ENCODE measurements at regions not wholly inside any gene's neighbourhood (a gene's known extent, or its start where the extent isn't known, plus 50 kb on each side); places are given as distances from the start of the nearest gene placed in this dataset.
A peak's percentile ranks its signal among the peaks of the same experiment; 100 is the strongest.

DNA sequence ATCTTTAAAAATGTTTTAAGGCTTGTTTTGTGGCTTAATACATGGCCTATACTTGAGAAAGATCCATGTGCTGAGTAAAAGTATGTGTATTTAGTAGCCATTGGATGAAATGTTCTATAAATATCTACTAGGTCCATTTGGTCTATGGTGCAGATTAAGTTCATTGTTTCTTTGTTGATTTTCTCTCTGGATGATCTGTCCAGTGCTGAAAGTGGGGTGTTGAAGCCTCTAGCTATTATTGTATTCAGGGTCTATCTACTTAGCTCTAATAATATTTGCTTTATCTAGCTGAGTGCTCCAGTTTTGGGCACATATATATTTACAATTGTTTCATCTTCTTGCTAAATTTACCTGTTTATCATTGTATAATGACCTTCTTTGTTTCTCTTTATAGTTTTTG lies 272.2 kb upstream of the NR4A3 start:
- DNase-seq = no peak

DNA sequence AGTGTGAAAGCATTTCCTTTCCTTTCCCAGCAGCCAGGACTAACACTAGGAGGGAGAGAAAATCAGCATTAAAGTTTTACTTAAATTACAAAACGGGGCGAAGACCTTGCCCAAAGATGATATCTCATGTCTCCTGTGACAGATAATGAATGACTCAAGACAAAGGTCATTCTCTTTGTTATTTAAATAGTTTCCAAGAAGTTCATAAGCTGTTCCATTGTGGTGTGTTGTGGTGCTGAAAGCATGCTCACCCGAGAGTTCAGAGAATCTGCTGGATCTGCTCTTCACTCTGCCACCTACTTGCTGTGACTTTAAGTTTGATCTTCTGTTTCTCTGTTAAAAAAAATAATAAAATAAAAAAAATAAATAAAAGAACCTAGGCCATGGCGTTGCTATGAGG lies 265.9 kb upstream of the NR4A3 start:
- no peak for DNase-seq

DNA sequence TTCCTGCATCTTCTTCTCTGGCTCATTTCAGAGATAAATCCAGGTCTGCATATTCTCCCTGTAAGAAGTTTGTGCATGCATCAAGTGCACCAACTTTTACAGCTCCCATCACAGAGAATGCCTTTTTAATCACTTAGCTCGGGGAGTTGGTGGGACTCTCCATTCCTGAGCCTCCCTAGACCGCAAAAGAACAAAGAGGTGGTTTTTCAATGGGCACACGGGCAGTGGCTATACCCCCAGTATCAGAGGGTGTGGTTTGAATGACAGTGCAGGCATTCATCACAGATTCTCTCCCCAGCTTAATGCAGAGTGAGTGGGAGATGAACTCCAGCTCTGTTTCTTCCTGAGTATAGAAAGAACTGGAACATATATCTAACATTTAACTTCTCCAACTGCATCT lies 264.7 kb upstream of the NR4A3 start:
- no peak for DNase-seq

DNA sequence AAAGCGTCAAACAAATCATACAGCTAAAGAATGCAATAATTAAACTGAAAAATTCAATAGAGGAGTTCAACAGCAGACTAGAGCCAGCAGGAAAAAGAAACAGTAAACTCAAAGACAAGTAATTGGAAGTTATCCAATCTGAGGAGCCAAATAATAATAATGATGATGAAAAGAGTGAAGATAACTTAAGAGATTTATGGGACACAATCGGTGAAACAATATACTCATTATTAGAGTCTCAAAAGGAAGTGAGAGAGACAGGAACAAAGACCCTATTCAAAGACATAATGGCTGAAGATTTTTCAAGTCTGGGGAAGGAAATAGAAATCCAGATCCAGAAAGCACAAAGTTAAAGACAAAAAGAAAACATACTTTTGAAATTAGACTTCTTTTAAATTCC lies 263.9 kb upstream of the NR4A3 start:
- DNase-seq = no peak

DNA sequence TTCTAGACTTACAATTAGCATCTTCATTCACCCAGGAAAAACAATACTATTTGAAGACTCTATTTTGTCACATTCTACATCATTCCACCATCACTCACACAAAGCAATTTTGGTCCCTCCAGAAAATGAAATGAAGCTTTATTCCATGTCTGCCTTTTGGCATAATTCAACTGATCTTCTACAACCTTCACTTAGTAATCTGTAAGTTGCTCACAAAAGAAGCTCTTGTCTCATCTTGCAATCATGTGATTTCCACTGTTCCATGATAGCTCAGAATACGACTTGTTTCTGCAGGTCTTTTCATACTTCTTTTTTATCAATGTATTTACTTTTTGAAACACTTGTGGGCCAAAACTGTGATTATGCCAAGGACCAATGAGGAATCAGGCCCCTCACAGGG lies 261.9 kb upstream of the NR4A3 start:
- no peak for DNase-seq

- DNase-seq = no peak
These were observed 261.1 kb upstream of the NR4A3 start for GRCh38 chr9:99560561-99560960.

DNA sequence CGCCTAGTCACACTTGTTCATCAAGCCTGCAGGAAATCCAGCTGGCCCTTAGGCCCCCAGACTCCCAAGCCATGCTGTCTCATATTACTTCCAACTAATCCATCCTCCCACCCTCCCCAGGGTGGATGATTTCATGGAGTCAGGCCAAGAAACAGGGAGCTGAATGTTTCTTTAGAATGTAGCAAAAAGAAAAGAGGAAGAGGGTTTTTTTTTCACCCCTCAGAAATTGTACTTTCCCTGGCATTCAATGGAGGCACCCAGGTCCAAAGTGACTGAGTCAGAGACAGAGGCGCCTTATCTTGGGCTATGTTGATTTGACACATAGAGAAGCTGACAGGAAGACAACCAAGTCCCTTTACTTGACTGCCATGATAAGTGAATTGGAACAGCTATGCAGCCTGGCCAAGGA lies 260.2 kb upstream of the NR4A3 start:
- DNase-seq = peak; percentile 11

DNA sequence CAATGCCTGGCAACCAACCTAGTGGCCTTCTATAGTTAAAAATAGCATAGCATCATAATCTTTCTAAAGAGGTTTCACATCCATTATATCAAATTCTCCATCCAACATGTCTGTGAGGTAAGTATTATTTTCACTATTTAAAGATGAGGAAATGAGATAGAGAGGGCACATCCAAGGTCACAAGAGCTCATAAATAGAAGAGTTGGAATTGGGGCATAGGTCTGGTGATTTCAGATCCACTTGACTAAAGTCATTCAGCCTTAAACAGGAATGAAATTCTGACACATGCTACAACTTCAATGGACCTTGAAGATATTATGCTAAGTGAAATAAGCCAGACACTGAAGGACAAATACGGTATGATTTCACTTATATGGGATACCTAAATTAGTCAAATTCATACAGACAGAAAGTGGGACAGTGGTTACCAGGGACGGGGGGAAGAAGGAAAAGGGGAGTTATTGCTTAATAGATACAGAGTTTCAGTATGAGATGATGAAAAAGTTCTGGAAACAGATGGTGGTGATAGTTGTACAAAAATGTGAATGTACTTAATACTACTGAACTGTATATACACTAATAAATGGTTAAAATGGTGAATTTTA lies 259.6 kb upstream of the NR4A3 start:
- DNase-seq = no peak

- no peak for DNase-seq
These were observed 258.3 kb upstream of the NR4A3 start for GRCh38 chr9:99563364-99563763.

DNA sequence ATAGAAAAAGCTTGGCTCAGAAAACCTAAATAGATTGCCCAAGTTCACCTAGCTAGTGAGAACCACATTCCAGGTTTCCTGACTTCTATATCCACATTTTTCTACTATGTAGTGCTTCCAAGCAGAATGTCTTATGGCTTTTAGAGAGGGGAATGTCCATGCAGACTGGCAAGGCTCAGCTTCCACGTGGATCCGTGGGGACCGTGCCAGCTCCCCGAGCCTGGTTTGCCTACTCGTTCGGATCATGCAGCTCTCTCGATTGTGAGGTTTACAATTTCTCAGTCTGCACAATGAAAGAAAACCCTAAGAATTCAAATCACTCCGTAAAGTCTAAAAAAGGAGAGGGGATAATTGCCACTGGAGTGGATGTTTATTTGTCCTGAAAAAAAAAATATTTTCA lies 256.5 kb upstream of the NR4A3 start:
- no peak for DNase-seq

- DNase-seq = no peak
These were observed 254.2 kb upstream of the NR4A3 start for GRCh38 chr9:99567436-99567835.

- no peak for DNase-seq
These were observed 251.8 kb upstream of the NR4A3 start for GRCh38 chr9:99569840-99570239.

DNA sequence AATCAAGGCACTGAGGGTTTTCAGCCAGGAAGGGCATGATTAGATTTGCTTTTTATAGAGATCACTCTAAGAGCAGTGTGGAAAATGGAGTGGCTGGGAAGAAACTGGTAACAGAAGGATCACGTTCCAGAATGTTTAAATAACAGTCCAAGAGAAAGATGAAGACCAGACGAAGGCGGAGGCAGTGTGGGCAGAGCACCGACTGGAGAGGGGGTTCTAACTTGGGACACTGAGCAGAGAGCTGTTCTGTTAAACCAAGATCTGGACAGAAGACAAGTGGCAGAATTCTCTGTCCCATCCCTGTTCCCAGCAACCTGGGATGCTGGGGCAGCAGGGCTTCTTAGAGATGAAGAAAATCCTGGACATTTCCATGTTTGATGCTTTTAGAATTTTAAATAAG lies 249.1 kb upstream of the NR4A3 start:
- DNase-seq = no peak

DNA sequence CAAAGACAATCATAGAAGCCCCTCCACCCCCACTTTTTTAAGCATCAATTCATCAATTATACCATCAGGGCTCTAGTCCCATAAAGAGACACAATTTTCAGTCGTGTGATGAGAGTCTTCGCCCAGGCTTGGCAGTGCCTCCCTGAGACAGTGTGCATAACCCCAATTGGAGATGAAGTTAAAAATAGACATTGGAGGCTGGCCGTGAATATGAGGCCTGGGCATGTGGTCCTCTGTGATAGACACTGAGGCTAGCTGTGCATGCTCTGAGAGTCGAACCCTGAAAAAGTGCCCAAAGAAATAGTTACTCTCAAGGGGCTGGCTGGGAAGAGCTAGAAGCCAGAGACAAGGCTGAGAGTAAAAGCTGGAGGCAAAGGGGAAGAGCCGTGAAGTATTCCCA lies 248.6 kb upstream of the NR4A3 start:
- no peak for DNase-seq

DNA sequence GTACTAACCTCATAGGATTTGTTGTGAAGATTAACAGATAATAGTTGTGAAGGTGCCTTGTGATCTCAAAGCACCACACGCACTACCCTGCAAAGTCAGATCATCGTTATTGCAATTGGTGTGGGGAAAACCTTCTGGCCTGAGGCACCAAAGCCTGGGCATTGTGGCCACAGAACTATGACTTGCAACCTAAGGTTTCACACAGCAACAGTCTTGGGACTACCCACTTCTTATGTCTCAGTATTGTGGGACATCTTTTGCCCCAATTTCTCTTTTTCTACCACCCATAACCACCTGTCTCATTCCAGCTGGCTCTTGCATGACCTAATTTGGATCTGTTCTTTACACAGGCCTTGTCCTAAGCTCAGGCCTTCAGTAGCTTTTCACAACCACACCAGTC lies 247.8 kb upstream of the NR4A3 start:
- DNase-seq = no peak

GRCh38 chr9:99576002-99576401 lies 245.7 kb upstream of the NR4A3 start:
- DNase-seq = no peak

DNA sequence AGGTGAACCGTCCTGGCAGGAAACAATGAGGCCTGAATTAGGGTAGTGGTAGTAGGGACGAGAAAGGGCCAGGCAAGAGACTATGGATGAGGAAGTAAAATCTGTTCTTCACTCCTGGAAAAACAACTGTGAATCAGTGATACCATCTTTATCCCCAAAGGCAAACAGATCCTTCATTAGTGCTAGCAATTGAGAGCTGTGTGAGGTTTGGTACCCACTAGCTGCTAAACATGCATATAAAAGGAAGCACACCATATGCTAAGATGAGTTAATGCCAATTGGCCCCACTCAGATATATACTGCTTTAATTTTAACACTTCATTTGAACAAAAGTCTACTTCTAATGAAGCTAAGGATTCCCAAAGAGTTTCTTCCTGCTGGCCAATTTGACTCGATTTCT lies 244.8 kb upstream of the NR4A3 start:
- DNase-seq = no peak

DNA sequence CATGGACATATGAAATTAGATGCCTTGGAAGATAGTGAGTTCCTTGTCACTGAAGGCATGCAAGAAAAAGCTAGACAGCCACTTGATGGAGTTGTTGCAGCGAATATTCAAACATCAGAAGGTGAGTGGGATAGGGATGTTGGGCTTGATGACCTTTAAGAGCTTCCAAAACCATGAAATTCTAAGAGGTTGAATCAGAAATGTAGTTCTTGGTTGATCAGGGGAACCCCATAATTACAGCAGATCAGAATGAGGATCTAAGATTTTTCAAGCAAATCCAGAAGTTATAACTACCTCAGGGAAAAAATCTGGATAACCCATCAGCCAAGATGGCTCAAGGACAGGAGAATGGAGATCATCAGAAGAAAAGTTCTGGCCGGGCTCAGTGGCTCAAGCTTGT lies 244.3 kb upstream of the NR4A3 start:
- no peak for DNase-seq

DNA sequence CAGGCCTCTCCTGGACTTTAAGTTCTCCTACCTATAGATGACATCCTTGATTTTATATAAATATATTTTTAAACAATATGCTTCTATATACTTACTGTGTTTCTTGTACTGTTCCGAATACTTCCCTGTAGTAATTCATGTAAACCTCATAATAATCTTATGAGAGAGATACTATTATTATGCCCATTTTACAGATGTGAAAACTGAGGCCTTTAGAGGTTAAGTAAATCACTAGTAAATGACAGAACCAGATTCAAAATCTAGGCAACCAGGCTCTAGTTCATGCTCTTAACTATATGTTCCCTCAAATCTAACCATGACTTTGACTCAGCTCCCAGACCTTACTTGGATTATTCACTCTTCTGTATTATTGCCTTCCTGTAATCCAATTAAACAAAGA lies 243.0 kb upstream of the NR4A3 start:
- no peak for DNase-seq

- no peak for DNase-seq
These were observed 241.7 kb upstream of the NR4A3 start for GRCh38 chr9:99579964-99580363.

GRCh38 chr9:99582814-99583213 lies 238.9 kb upstream of the NR4A3 start:
- DNase-seq = no peak

- DNase-seq = no peak
These were observed 233.4 kb upstream of the NR4A3 start for GRCh38 chr9:99588299-99588698.

GRCh38 chr9:99588747-99589146 lies 232.9 kb upstream of the NR4A3 start:
- no peak for DNase-seq

DNA sequence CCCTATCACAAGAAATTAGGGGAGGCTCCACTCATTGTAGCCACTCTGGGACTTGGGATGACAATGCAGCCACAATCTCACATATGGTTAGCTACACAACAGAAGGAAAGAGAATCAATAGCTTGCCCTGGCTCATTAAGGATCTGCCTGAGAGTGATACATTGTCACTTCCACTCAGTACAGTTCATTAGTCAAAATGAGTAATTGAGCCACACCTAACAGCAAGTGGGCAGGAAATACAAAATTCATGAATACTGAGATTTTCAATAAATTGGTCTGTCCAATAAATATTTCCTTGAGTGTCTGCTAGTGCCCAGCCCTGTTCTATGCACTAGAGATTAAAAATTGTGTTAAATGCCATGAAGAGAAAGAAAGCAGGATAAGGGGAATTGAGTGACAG lies 231.3 kb upstream of the NR4A3 start:
- DNase-seq = no peak

- no peak for DNase-seq
These were observed 230.8 kb upstream of the NR4A3 start for GRCh38 chr9:99590840-99591239.
